Cardiac muscle cell (in vitro differentiated cells and primary cell): ENCODE measurements at regions not wholly inside any gene's neighbourhood (a gene's known extent, or its start where the extent isn't known, plus 50 kb on each side); places are given as distances from the start of the nearest gene placed in this dataset.

Source experiments
- DNase-seq, 2 donors: peaks; one replicate each; pipeline versions ENCODE4 v3.0.0 to v3.0.0-alpha.2; 2010 to 2017; ENCODE audit warnings: low read depth in 1 of 2, low spot score in 1 of 2
- H3K27ac ChIP-seq: fragments of 200-600 bp; sonication (generic); 2 replicates; pipeline ENCODE4 v1.5.1; 2016
- H3K27me3 ChIP-seq: fragments of 200-600 bp; sonication (generic); 2 replicates; pipeline ENCODE4 v1.6.0; 2016; ENCODE audit warnings: control low read depth
- H3K36me3 ChIP-seq: fragments of 200-600 bp; sonication (generic); 2 replicates; pipeline ENCODE4 v1.5.1; 2016; ENCODE audit warnings: control low read depth
- H3K4me1 ChIP-seq: fragments of 200-600 bp; sonication (generic); 2 replicates; pipeline ENCODE4 v1.8.1; 2017; ENCODE audit warnings: low read depth, mild to moderate bottlenecking, mixed run types
- H3K4me3 ChIP-seq: fragments of 200-600 bp; sonication (generic); 2 replicates; pipeline ENCODE4 v1.5.1; 2016; ENCODE audit warnings: mild to moderate bottlenecking
- H3K9me3 ChIP-seq: fragments of 200-600 bp; sonication (generic); 2 replicates; pipeline ENCODE4 v1.5.1; 2017; ENCODE audit warnings: low read depth, mild to moderate bottlenecking, control low read depth
- TF ChIP-seq, protein P1 (sequence below): IDR thresholded peaks from 2 replicates; pipeline ENCODE4 v1.5.1; 2012; ENCODE audit warnings: low read depth, mild to moderate bottlenecking, low read length

DNA sequence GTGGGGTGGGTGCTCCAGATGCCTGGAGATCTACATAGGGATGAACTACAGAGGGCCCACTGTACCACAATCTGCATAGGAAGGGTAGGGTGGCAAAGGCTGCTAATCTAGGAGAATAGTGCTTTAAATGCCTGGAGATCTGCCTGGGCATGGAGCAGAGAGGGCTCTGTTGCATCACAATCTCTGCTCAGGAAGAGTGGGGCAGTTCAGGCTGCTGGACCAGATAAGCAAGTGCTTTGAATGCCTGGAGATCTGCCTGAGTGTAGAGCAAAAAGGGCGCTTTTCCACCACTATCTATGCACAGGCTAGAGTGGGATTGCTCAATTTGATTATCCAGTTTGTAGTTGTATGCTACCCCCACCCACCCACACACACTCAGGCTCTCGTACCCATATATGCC lies 886.3 kb upstream of the SEL1L start:
- no peaks in the 10 kb centered on the region for H3K27me3 ChIP-seq
- no peaks in the 10 kb centered on the region for H3K9me3 ChIP-seq
- H3K36me3 ChIP-seq, result no peaks in the 10 kb centered on the region
- no peaks in the 10 kb centered on the region for H3K4me1 ChIP-seq
- H3K27ac ChIP-seq, result no peak overlapping the region
- H3K4me3 ChIP-seq, result no peak overlapping the region
- peak in 1 of 2 donors; percentile 25 for DNase-seq
- TF ChIP-seq, protein P1, sequence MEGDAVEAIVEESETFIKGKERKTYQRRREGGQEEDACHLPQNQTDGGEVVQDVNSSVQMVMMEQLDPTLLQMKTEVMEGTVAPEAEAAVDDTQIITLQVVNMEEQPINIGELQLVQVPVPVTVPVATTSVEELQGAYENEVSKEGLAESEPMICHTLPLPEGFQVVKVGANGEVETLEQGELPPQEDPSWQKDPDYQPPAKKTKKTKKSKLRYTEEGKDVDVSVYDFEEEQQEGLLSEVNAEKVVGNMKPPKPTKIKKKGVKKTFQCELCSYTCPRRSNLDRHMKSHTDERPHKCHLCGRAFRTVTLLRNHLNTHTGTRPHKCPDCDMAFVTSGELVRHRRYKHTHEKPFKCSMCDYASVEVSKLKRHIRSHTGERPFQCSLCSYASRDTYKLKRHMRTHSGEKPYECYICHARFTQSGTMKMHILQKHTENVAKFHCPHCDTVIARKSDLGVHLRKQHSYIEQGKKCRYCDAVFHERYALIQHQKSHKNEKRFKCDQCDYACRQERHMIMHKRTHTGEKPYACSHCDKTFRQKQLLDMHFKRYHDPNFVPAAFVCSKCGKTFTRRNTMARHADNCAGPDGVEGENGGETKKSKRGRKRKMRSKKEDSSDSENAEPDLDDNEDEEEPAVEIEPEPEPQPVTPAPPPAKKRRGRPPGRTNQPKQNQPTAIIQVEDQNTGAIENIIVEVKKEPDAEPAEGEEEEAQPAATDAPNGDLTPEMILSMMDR, result no peak

DNA sequence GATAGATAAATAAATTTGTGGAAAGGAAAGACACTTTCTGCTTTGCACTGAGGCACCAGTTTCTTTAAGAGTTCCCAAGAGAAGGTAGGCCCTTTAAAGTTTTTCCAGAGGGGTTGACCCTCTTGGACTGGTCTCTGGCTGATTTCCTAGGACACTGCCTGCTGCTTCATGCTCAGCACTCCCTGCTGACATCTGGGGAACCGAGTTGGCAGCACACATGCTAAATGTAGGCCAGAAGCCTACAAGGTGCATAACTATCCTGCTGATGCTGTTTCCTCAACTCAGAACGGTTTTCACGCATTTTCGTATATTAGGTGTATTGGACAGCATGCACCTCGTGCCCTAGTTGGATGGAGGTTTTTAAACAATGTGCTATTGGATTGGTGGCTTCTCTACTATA lies 887.2 kb upstream of the SEL1L start:
- TF ChIP-seq, protein P1, result no peak
- Histone ChIP-seq H3K9me3 (no peaks in the 10 kb centered on the region), H3K27me3 (no peaks in the 10 kb centered on the region), H3K4me3 (no peak overlapping the region), H3K27ac (no peak overlapping the region), H3K4me1 (no peaks in the 10 kb centered on the region), H3K36me3 (no peaks in the 10 kb centered on the region)
- DNase-seq, result no peak

DNA sequence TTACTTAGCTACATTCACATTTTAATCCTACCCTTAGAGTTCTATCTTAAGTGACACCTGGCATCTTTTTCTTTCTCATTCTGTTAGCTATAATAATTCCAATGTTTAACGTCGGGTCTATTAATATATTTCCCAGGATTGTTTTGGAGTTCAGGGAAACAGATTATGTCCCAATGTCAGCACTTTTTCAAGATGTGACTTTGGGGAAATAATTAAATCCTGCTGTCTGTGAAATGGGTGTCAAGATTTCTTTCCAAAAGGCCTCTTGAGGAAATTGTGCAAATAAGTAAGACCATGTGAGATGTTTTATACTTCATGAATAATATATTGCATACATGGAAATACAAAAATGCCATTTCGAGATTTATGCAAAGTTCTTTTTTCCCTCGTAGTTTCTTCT lies 887.6 kb upstream of the SEL1L start:
- Histone ChIP-seq H3K4me3 (no peak overlapping the region), H3K27ac (no peak overlapping the region), H3K9me3 (no peaks in the 10 kb centered on the region), H3K36me3 (no peaks in the 10 kb centered on the region), H3K4me1 (no peaks in the 10 kb centered on the region), H3K27me3 (no peaks in the 10 kb centered on the region)
- DNase-seq, result no peak
- TF ChIP-seq, protein P1, result no peak

DNA sequence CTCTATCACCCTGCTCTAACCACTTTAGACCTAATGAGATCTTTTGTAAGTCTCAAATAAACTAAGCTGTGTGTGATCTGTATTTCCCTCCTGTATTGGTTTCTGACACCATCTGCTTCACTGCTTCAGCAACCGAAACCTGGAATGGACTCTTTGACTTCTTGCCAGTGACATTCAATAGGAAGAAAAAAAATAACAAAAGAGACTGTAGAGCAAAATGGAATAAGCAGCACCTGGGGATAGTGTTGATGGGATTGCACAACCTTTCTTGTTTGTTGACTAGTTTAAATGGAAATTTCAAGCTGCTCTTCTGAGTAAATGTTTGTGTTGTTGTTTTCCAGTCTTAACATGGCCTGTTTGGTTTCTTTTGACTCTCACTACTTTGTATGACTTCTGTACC lies 888.6 kb upstream of the SEL1L start:
- Histone ChIP-seq H3K36me3 (no peaks in the 10 kb centered on the region), H3K9me3 (no peaks in the 10 kb centered on the region), H3K27ac (no peak overlapping the region), H3K4me3 (no peak overlapping the region), H3K27me3 (no peaks in the 10 kb centered on the region), H3K4me1 (no peaks in the 10 kb centered on the region)
- no peak for DNase-seq
- TF ChIP-seq, protein P1, result no peak

DNA sequence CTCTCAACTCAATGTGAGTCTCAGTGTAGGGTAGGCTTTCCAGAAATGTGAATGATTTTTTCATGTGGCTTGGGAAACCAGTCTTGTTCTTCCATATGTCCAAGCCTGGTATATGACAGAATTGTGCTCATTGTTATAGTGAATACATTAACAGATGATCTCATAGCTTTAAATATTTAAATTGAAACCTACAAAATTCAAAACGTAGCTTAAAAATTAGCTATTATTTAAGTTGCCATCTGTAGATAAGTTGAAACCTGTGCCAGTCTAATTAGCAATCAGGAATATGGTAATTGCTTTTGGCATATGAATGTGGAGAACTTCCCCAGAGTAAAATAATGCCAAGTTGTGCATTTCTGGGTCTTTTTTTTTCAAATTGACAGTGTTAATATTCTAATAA lies 891.6 kb upstream of the SEL1L start:
- Histone ChIP-seq H3K9me3 (no peaks in the 10 kb centered on the region), H3K4me3 (no peak overlapping the region), H3K27ac (no peak overlapping the region), H3K36me3 (no peaks in the 10 kb centered on the region), H3K27me3 (no peaks in the 10 kb centered on the region), H3K4me1 (no peaks in the 10 kb centered on the region)
- TF ChIP-seq, protein P1, result no peak
- DNase-seq, result no peak

DNA sequence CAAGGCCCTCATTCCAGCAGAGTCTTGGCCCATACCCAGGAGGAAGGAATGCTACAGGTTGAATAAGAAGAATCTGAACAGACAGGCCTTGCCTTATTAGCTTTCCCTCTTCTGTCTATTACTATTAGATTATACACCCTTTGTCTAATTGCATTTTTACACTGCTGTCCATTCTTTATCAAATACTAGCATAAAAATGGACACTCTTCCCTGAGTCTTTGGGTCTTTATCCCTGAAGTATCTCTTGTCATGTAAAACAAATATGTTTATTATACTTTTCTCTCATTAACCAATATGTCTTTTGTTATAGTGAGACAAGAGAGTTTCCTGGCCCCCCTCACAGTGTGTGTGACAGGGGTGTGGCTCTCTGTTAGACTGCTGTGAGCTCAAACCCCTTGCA lies 897.4 kb upstream of the SEL1L start:
- no peak for DNase-seq
- Histone ChIP-seq H3K4me1 (no peaks in the 10 kb centered on the region), H3K27ac (no peak overlapping the region), H3K27me3 (no peaks in the 10 kb centered on the region), H3K9me3 (no peaks in the 10 kb centered on the region), H3K36me3 (no peaks in the 10 kb centered on the region), H3K4me3 (no peak overlapping the region)
- TF ChIP-seq, protein P1, result no peak
